Liver (tissue), 8 donors: ENCODE measurements at regions not wholly inside any gene's neighbourhood (a gene's known extent, or its start where the extent isn't known, plus 50 kb on each side); places are given as distances from the start of the nearest gene placed in this dataset. TPM values are rescaled to one million over a fixed set of nuclear protein-coding genes. Genes with fewer than 3 reads are reported as not detected.

Source experiments
- DNase-seq: peaks from one replicate; pipeline ENCODE4 v3.0.0-alpha.2; 2017; ENCODE audit warnings: low spot score
- H3K27ac ChIP-seq, 2 donors: one replicate each; pipeline ENCODE4 v1.7.0; 2013; ENCODE audit warnings: inconsistent platforms in 2 of 2, low read length in 2 of 2, control low read depth in 1 of 2, low read depth in 1 of 2, mild to moderate bottlenecking in 1 of 2
- H3K27me3 ChIP-seq, 4 donors: one replicate each; pipeline versions ENCODE4 v1.6.1 to v1.7.0; 2013; ENCODE audit warnings: low read length in 3 of 4, inconsistent platforms in 1 of 4, mild to moderate bottlenecking in 1 of 4, moderate library complexity in 1 of 4; ENCODE audit not compliant: control insufficient read depth in 4 of 4, insufficient read depth in 4 of 4
- H3K36me3 ChIP-seq, 4 donors: one replicate each; pipeline versions ENCODE4 v1.6.1 to v1.7.0; 2013; ENCODE audit warnings: low read length in 3 of 4, mild to moderate bottlenecking in 3 of 4, low read depth in 1 of 4, moderate library complexity in 1 of 4; ENCODE audit not compliant: control insufficient read depth in 4 of 4, insufficient read depth in 3 of 4
- H3K4me1 ChIP-seq, 4 donors: one replicate each; pipeline versions ENCODE4 v1.6.1 to v1.7.0; 2013; ENCODE audit warnings: low read length in 3 of 4, mild to moderate bottlenecking in 3 of 4, moderate library complexity in 1 of 4; ENCODE audit not compliant: control insufficient read depth in 4 of 4, insufficient read depth in 4 of 4
- H3K4me3 ChIP-seq, 3 donors: one replicate each; pipeline versions ENCODE4 v1.6.1 to v1.7.0; 2013; ENCODE audit warnings: low read length in 3 of 3, control low read depth in 1 of 3, low read depth in 1 of 3, mild to moderate bottlenecking in 1 of 3
- H3K9ac ChIP-seq, 2 donors: one replicate each; pipeline ENCODE4 v1.7.0; 2013; ENCODE audit warnings: low read length in 2 of 2, mild to moderate bottlenecking in 2 of 2, moderate library complexity in 2 of 2, control low read depth in 1 of 2, low read depth in 1 of 2
- H3K9me3 ChIP-seq, 4 donors: one replicate each; pipeline versions ENCODE4 v1.6.1 to v1.7.0; 2013; ENCODE audit warnings: low read length in 3 of 4; ENCODE audit not compliant: control insufficient read depth in 4 of 4
- ATF3 ChIP-seq: IDR thresholded peaks from 2 replicates; pipeline ENCODE4 v1.6.1; 2016; ENCODE audit warnings: antibody characterized with exemption
- CTCF ChIP-seq: fragments of 150-350 bp; IDR thresholded peaks from 2 replicates; pipeline ENCODE4 v1.5.1; 2017; ENCODE audit warnings: improper control_type of control experiment, low read depth, low read length; ENCODE audit not compliant: missing input control
- EGR1 ChIP-seq, 2 donors: IDR thresholded peaks; 2 replicates each; pipeline ENCODE4 v1.6.1; 2016 to 2018; ENCODE audit warnings: antibody characterized with exemption in 2 of 2, low read depth in 2 of 2
- FOXA1 ChIP-seq: IDR thresholded peaks from 2 replicates; pipeline ENCODE4 v1.6.1; 2016; ENCODE audit warnings: antibody characterized with exemption
- FOXA2 ChIP-seq: IDR thresholded peaks from 2 replicates; pipeline ENCODE4 v1.6.1; 2016; ENCODE audit warnings: antibody characterized with exemption
- HNF4A ChIP-seq, 2 donors: conservative IDR thresholded peaks; 2 replicates each; pipeline ENCODE4 v1.6.1; 2016; ENCODE audit warnings: antibody characterized with exemption in 2 of 2, mild to moderate bottlenecking in 2 of 2
- JUND ChIP-seq, 2 donors: IDR thresholded peaks; 2 replicates each; pipeline ENCODE4 v1.6.1; 2016; ENCODE audit warnings: antibody characterized with exemption in 2 of 2
- NR2F2 ChIP-seq: IDR thresholded peaks from 2 replicates; pipeline ENCODE4 v1.6.1; 2016; ENCODE audit warnings: antibody characterized with exemption
- RAD21 ChIP-seq, 2 donors: IDR thresholded peaks; 2 replicates each; pipeline ENCODE4 v1.6.1; 2016; ENCODE audit warnings: antibody characterized with exemption in 2 of 2, mild to moderate bottlenecking in 2 of 2
- SP1 ChIP-seq: IDR thresholded peaks from 2 replicates; pipeline ENCODE4 v1.6.1; 2018; ENCODE audit warnings: antibody characterized with exemption, mild to moderate bottlenecking
- TAF1 ChIP-seq: conservative IDR thresholded peaks from 2 replicates; pipeline ENCODE4 v1.6.1; 2016; ENCODE audit warnings: antibody characterized with exemption, mild to moderate bottlenecking
- small RNA-seq: library from RNA; depleted of rRNA; stranded (forward); fragments of <200 nt; gene quantifications from one replicate; pipeline ENCODE3, GENCODE V24; 2014
- TF ChIP-seq, protein P1 (sequence below): IDR thresholded peaks from 2 replicates; pipeline ENCODE4 v1.6.1; 2016; ENCODE audit warnings: antibody characterized with exemption
- donor health status: healthy.
- donor health status: healthy.
- donor health status: healthy.
- donor health status: healthy.

DNA sequence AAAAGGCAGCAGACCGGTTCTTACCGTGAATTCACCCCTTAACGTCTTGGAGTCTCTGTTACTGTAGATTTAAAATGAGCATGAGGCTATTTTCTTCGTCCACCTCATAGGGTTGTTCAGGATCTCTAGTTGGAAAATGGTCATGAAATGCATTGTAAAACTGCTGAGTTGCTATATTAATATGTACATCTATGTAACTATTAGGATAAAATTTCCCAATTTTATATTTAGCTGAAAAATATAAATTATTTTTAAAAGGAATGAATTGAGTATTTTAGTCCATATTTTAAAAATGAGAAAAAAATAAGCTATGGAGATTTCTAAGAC lies 272.7 kb downstream of the ALG10B start (continued):
- no peak for TF ChIP-seq CTCF
- no peak for TF ChIP-seq RAD21 (IDR thresholded peaks at IDR 0.05)
- no peak for TF ChIP-seq NR2F2
- TF ChIP-seq FOXA1 = no peak
- no peak for TF ChIP-seq SP1
- no peak for TF ChIP-seq TAF1
- no peak for TF ChIP-seq FOXA2
- TF ChIP-seq JUND (IDR thresholded peaks at IDR 0.05) = no peak

GRCh38 chr12:38601949-38602348 lies 285.4 kb downstream of the ALG10B start:
- Histone ChIP-seq H3K9me3 (peaks cover 0 to 12% (median 4%) of the 10 kb centered on the region in 4 donors), H3K36me3 (no peaks in the 10 kb centered on the region), H3K27me3 (peaks cover 0 to 5% (median 0%) of the 10 kb centered on the region in 4 donors), H3K4me1 (no peaks in the 10 kb centered on the region), H3K4me3 (no peak overlapping the region), H3K27ac (no peak overlapping the region), H3K9ac (no peak overlapping the region)
- TF ChIP-seq HNF4A (conservative IDR thresholded peaks at IDR 0.05) (no peak), SP1 (no peak), ATF3 (no peak), CTCF (no peak), EGR1 (IDR thresholded peaks at IDR 0.05; ENCODE audit: low read depth in 2 of 2) (no peak), RAD21 (IDR thresholded peaks at IDR 0.05) (no peak)
- TF ChIP-seq, protein P1, sequence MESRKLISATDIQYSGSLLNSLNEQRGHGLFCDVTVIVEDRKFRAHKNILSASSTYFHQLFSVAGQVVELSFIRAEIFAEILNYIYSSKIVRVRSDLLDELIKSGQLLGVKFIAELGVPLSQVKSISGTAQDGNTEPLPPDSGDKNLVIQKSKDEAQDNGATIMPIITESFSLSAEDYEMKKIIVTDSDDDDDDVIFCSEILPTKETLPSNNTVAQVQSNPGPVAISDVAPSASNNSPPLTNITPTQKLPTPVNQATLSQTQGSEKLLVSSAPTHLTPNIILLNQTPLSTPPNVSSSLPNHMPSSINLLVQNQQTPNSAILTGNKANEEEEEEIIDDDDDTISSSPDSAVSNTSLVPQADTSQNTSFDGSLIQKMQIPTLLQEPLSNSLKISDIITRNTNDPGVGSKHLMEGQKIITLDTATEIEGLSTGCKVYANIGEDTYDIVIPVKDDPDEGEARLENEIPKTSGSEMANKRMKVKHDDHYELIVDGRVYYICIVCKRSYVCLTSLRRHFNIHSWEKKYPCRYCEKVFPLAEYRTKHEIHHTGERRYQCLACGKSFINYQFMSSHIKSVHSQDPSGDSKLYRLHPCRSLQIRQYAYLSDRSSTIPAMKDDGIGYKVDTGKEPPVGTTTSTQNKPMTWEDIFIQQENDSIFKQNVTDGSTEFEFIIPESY = no peak
- no peak for DNase-seq

Small RNA genes in the stretch of these regions (small RNA-seq; reads per million reads assigned to genes)
- not detected for gene AC087897.1
